Astrocyte of the cerebellum (primary cell): ENCODE measurements at regions not wholly inside any gene's neighbourhood (a gene's known extent, or its start where the extent isn't known, plus 50 kb on each side); places are given as distances from the start of the nearest gene placed in this dataset.

Experiments
- DNase-seq: peaks from one replicate; pipeline ENCODE4 v3.0.0-alpha.2; 2011; ENCODE audit warnings: low read depth
- H3K4me3 ChIP-seq: 2 replicates; pipeline ENCODE4 v1.5.1; 2011; ENCODE audit warnings: mild to moderate bottlenecking, low read depth, low read length, moderate library complexity
- CTCF ChIP-seq: IDR thresholded peaks from 2 replicates; pipeline ENCODE4 v1.5.1; 2012; ENCODE audit warnings: low read length, low read depth, moderate library complexity, mild to moderate bottlenecking; ENCODE audit errors: missing control alignments
- in situ Hi-C: cut with HindIII; loops from 2 replicates; pipeline ENCODE4 v1.10.0; 2017; ENCODE audit warnings: low sequenced_read_pairs

DNA sequence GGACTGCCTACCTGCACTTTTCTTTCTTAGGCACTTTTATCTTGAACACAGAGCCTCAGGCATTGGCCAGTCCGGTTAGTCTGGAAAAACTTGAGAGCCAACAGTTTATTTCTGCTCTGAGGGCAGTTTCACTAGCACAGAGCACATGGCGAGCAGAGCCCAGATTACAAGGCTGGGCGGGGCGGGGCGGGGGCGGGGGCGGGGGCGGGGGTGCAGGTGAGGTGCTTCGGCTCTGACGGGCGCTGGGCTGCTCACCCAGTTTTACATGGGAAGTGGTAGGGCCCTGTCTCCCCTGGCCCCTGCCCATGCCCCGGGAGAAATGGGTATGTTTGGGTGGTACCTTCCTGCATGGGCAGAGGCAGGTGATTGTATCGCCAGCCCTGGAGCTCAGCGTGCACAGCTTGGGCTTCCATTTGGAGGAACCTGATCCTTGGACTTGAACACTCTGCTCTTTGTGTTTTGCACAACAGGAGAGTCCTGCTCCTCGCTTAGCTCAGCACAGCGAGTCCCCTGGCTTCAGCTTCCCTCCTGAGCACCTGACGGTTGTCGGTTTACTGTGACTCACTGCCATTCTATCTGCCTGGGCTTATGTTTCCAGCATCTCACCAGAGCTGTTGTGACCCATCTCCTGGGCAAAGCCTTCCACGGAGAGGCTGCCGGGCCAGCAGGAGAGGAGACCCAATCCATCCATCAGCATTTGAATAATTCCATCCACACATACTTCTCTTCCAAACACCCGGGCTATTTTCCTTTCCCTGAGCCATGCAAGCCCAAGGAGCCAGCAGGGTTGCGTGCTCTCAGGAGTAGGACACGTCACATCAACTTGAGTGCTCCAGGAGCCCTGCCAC is 108.5 kb downstream of the ARF6 start:
- no peak overlapping the region for H3K4me3 ChIP-seq
- TF ChIP-seq CTCF = no peak
- peak; percentile 42 for DNase-seq
- in situ Hi-C loops = no loop called here

DNA sequence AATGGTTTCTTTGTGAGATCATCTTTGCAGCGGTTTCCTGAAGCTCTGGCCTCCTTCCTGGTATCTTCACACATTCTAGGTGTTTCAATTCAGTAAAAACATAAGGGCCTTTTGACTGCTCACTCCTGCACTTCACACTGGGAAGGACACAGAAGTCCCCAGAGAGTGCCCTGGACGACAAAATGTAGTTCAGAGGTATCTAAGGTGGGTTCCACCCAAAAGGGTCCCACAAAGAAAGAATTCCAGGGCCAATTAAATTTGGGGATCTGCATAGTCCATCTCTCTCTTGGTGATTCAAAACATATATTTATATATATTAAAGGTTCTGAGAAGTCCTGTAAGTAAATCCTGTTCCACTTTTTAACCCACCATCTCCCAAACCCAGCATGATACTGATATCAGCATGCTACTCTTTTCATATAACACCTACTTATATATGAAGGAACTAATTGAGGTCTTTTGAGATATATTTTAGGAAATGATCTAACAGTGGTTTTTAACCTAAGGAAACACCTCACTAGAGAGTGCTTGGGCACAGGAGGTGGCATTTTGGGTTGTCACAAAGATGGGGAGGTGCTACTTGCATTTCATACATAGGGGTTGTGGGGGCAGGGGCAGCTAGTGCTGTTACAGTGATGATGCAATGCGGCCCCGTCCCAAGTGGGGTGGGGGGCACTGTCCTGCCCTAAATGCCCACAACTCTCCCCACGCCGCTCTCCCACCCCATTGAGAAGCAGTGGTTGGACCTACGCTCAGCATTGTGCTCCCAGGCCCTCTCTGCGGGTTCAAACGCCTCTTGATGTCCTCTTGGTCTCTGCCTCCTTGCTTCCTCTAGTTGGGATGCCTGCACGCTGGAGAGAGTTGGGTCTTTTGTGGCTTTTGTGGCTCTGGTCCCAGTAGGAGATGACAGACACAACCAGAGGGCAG is 109.4 kb downstream of the ARF6 start:
- in situ Hi-C loops = no loop called here
- DNase-seq = peak; percentile 75
- no peak for TF ChIP-seq CTCF
- H3K4me3 ChIP-seq = no peak overlapping the region

- in situ Hi-C loops = no loop called here
- peak overlapping the region; percentile 39 for H3K4me3 ChIP-seq
Observed at GRCh38 chr14:50002926-50003212, 110.0 kb downstream of the ARF6 start.

DNA sequence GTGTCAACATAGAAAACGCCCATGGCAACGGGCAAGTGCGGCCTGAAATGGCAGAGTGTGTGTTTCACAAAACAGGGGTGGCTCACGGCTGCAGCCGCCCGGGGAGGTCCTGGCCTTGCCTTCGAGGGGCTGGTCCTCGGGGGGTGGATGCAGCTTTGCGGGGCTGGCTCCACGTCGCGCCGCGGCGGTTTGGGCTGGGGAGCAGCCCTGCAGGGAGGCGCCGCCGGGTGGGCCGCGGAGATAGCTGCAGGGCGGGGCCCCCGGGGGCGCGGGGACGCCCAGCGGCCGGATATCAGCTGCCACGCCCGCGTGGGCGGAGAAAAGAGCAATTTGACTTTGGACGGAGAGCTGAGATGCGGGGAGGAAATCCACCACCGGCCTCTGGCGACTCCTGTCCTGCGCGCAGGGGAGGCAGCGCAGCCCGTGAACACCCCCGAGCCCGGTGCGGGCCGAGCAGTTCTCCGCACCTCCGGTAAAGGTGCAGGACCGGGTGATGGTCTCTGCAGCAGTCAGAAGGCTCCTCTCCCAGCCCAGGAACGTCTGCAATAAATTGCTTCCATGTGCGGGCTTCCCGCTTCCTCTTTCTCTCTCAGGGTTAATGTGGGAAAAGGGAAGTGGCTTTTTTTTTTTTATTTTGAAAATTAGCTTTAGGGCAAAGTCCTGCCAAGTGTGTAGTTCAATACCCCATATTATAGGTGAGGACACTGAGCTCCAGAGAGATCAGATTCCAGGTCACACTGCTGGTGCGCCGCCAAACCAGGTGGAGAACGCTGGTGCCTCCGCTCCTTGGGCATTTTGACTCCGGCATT is 110.5 kb downstream of the ARF6 start:
- in situ Hi-C loops = no loop called here
- DNase-seq = no peak
- no peak for TF ChIP-seq CTCF
- H3K4me3 ChIP-seq = peak overlapping the region; percentile 39

More at GRCh38 chr14:50002926-50003212, 110.0 kb downstream of the ARF6 start:
- no peak for TF ChIP-seq CTCF
- DNase-seq = no peak

GRCh38 chr14:50006141-50006540 is 110.2 kb downstream of the VCPKMT start:
- H3K4me3 ChIP-seq = no peak overlapping the region
- in situ Hi-C loops = no loop called here
- DNase-seq = no peak
- no peak for TF ChIP-seq CTCF

DNA sequence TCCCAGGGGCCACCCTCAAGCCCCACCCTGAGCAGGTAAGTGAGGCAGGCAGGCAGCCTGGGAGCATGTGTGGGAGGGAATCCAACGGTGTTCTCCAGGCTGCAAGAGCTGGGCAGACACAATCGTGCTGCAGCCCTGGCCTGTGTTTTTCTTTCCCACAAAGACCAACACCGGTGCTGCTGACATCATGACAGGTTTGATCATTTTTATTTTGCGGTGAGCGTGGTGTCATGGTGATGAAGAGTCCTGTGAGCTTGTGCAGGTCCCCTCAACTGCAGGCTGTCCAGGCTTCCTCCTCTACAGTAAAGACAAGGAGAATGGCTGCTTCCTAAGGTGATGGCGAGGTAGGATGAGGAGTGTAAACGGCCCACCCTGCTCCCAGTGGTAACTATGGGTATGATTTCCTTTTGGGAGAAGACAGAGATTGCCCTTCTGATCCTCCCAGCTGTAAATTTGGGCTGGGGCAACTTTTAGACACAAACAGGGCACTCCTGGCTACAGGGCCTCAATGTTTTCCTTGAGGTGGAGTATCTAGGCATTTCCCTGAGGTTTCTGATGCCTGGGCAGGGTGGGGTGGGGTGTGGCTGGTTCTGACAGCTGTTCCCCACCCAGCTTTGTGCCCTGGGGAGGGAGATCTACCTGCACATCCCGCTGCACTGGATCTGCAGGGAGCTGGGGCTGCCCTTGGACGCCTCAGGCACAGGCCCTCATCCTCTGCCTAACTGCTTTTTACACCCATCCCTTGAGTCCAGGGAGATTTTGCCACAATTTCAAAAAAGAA is 109.1 kb downstream of the VCPKMT start:
- TF ChIP-seq CTCF = no peak
- no peak for DNase-seq
- no peak overlapping the region for H3K4me3 ChIP-seq
- in situ Hi-C loops = no loop called here
